Activated CD4-positive, alpha-beta T cell treated with anti-CD3 and anti-CD28 coated beads, Interleukin-2, amount 50 U/mL, for 1 hour (primary cell): ENCODE measurements at regions not wholly inside any gene's neighbourhood (a gene's known extent, or its start where the extent isn't known, plus 50 kb on each side); places are given as distances from the start of the nearest gene placed in this dataset.

Source experiments
- DNase-seq: peaks from one replicate; pipeline ENCODE4 v3.0.0-alpha.2; 2020

GRCh38 chr12:98453070-98453469 is 62.3 kb upstream of the TMPO start:
- DNase-seq: no peak

- DNase-seq: no peak
These were observed 61.9 kb upstream of the TMPO start for GRCh38 chr12:98453492-98453891.

GRCh38 chr12:98456041-98456440 is 59.3 kb upstream of the TMPO start:
- no peak for DNase-seq

- DNase-seq: no peak
These were observed 58.5 kb upstream of the TMPO start for GRCh38 chr12:98456576-98457573.

- no peak for DNase-seq
These were observed 51.2 kb upstream of the TMPO start for GRCh38 chr12:98464190-98464589.

GRCh38 chr12:98465505-98465904 is 49.9 kb upstream of the TMPO start:
- DNase-seq: no peak
